ENCODE measurements at regions not wholly inside any gene's neighbourhood (a gene's known extent, or its start where the extent isn't known, plus 50 kb on each side); places are given as distances from the start of the nearest gene placed in this dataset.

GRCh38 chr2:71962350-71962749, 185.3 kb downstream of the CYP26B1 start:
- Histone ChIP-seq H3K27me3 (ENCODE audit: control insufficient read depth, insufficient read depth, low read length) (no peaks in the 10 kb centered on the region), H3K9me3 (ENCODE audit: control insufficient read depth, insufficient read depth, low read depth, low read length) (no peaks in the 10 kb centered on the region), H3K36me3 (ENCODE audit: control insufficient read depth, insufficient read depth, low read length) (no peaks in the 10 kb centered on the region), H3K4me3 (ENCODE audit: low read depth in 2 of 2, low read length in 2 of 2) (no peak overlapping the region), H3K27ac (ENCODE audit: low read length) (no peak overlapping the region), H3K4me1 (ENCODE audit: control insufficient read depth, insufficient read depth, low read length) (no peaks in the 10 kb centered on the region)
- in situ Hi-C loops (cut with HindIII; ENCODE audit: low pct_unique_long_range_greater_than_20kb, low sequenced_read_pairs) = no loop called here
- POLR2A ChIA-PET = no interaction called here
- intact Hi-C loops (cut with micrococcal nuclease; ENCODE audit: unreplicated experiment) = no loop called here
- TF ChIP-seq REST (IDR thresholded peaks at IDR 0.05; ENCODE audit: insufficient read depth in 1 of 2, low read depth in 2 of 2, low read length in 1 of 2) (no peak), TCF7L2 (IDR thresholded peaks at IDR 0.05; ENCODE audit: low read depth, low read length) (no peak), POLR2AphosphoS5 (IDR thresholded peaks at IDR 0.05; ENCODE audit: low read depth, low read length) (no peak), CTCF (IDR thresholded peaks at IDR 0.05) (no peak), SIN3A (IDR thresholded peaks at IDR 0.05; ENCODE audit: borderline replicate concordance, insufficient read depth, low read depth, low read length) (no peak)
- ATAC-seq (no peak), DNase-seq (ENCODE audit: low read depth, low spot score) (no peak)
- BruUV-seq (replicated peaks) = no TSS peak
- CTCF ChIA-PET = no interaction called here

- H3K27ac ChIP-seq (ENCODE audit: low read length) = no peak overlapping the region
- in situ Hi-C loops (cut with HindIII; ENCODE audit: low pct_unique_long_range_greater_than_20kb, low sequenced_read_pairs) (no loop called here), intact Hi-C loops (cut with micrococcal nuclease; ENCODE audit: unreplicated experiment) (no loop called here)
- no peaks in the 10 kb centered on the region for H3K9me3 ChIP-seq (ENCODE audit: control insufficient read depth, insufficient read depth, low read depth, low read length)
- BruUV-seq (replicated peaks) = no TSS peak
- H3K4me3 ChIP-seq (ENCODE audit: low read depth in 2 of 2, low read length in 2 of 2) = no peak overlapping the region
- H3K27me3 ChIP-seq (ENCODE audit: control insufficient read depth, insufficient read depth, low read length) = no peaks in the 10 kb centered on the region
- no peaks in the 10 kb centered on the region for H3K4me1 ChIP-seq (ENCODE audit: control insufficient read depth, insufficient read depth, low read length)
- DNase-seq (ENCODE audit: low read depth, low spot score) (no peak), ATAC-seq (no peak)
- H3K36me3 ChIP-seq (ENCODE audit: control insufficient read depth, insufficient read depth, low read length) = no peaks in the 10 kb centered on the region
- CTCF ChIA-PET = interaction anchor here (0.9 kb wide), 1 partner anchor 20 kb away, joined by 3 read pairs; no protein-coding TSS in a partner anchor
- TF ChIP-seq SIN3A (IDR thresholded peaks at IDR 0.05; ENCODE audit: borderline replicate concordance, insufficient read depth, low read depth, low read length) (no peak), POLR2AphosphoS5 (IDR thresholded peaks at IDR 0.05; ENCODE audit: low read depth, low read length) (no peak), CTCF (IDR thresholded peaks at IDR 0.05) (no peak), TCF7L2 (IDR thresholded peaks at IDR 0.05; ENCODE audit: low read depth, low read length) (no peak), REST (IDR thresholded peaks at IDR 0.05; ENCODE audit: insufficient read depth in 1 of 2, low read depth in 2 of 2, low read length in 1 of 2) (no peak)
- POLR2A ChIA-PET = no interaction called here
Measured at GRCh38 chr2:71961289-71962027, 186.2 kb downstream of the CYP26B1 start.
